IPS-18a (cell line): ENCODE measurements at regions not wholly inside any gene's neighbourhood (a gene's known extent, or its start where the extent isn't known, plus 50 kb on each side); places are given as distances from the start of the nearest gene placed in this dataset.

Experiments
- H3K27ac ChIP-seq: one replicate; pipeline ENCODE4 v1.5.1; 2013; ENCODE audit warnings: low read length
- H3K27me3 ChIP-seq: one replicate; pipeline ENCODE4 v1.6.1; 2013; ENCODE audit warnings: mild to moderate bottlenecking, low read length; ENCODE audit not compliant: control insufficient read depth, insufficient read depth
- H3K36me3 ChIP-seq: one replicate; pipeline ENCODE4 v1.6.1; 2013; ENCODE audit warnings: low read depth, low read length; ENCODE audit not compliant: control insufficient read depth
- H3K4me1 ChIP-seq: one replicate; pipeline ENCODE4 v1.6.1; 2013; ENCODE audit warnings: low read depth, low read length; ENCODE audit not compliant: control insufficient read depth
- H3K4me3 ChIP-seq: one replicate; pipeline ENCODE4 v1.5.1; 2013; ENCODE audit warnings: low read length
- H3K9ac ChIP-seq: one replicate; pipeline ENCODE4 v1.6.1; 2013; ENCODE audit warnings: mild to moderate bottlenecking, low read length, moderate library complexity
- H3K9me3 ChIP-seq: one replicate; pipeline ENCODE4 v1.6.1; 2013; ENCODE audit warnings: low read depth, low read length; ENCODE audit not compliant: control insufficient read depth

DNA sequence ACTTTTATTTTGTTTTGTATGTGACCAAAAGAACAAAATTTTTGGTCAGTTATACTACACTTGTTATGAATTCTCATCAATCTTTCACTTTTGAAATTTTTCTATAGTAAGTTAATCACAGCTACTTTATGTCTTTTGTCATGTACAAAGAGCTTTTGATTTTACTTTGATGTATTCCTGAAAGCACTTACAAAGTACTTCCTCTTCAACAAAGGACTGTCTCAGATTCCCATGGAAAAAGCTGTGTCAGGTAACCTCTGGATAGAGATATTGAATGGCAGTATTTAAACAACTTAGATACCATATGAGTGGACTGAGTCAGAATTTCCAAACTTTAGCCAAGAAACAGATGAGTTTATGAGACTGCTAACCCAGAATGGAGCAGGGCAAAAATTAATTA lies 689.3 kb upstream of the ATXN8OS start:
- H3K9me3 ChIP-seq = no peaks in the 10 kb centered on the region
- no peaks in the 10 kb centered on the region for H3K27me3 ChIP-seq
- no peaks in the 10 kb centered on the region for H3K36me3 ChIP-seq
- no peak overlapping the region for H3K4me3 ChIP-seq
- H3K27ac ChIP-seq = peak overlapping the region; percentile 35
- H3K9ac ChIP-seq = no peak overlapping the region
- peaks cover 16% of the 10 kb centered on the region for H3K4me1 ChIP-seq

DNA sequence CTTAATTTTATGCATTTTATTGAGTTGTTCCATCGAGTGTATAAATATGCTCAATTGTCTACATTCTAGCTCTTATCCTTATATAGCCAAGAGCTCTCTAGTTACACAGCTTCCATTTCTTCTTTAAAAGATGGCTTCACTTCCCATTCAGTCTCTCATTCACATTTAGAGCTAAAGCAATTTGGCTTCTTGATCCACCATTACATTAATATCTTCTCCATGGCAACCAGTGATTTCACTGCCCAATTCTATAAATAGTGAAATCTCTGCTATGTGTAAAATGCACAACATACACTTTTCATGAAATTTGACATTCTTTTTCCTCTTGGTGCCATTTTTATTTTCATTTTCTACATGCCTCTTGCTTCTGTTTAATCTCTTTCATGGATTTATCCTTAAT lies 696.9 kb upstream of the ATXN8OS start:
- Histone ChIP-seq H3K9ac (no peak overlapping the region), H3K27ac (no peak overlapping the region)

DNA sequence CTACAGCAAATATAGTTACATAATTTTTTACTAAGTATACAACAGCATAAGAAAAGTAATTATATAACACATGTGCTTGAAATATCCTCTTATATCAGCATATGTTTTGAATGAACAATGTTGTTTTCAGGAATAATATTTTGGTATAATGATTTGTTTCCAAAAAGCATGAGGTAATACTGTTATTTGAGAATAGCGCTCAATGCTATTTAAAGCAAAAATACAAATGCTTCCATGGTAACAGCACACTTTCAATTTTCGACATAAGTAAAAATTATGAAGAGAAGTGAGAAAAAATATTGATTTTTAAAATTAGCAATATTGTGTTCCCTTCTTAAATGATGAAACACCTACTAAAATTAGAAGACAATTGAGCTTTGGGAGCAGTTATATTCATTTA lies 715.9 kb upstream of the ATXN8OS start:
- Histone ChIP-seq H3K4me3 (no peak overlapping the region), H3K36me3 (no peaks in the 10 kb centered on the region), H3K27me3 (no peaks in the 10 kb centered on the region), H3K4me1 (no peaks in the 10 kb centered on the region), H3K9ac (no peak overlapping the region), H3K9me3 (no peaks in the 10 kb centered on the region), H3K27ac (no peak overlapping the region)

More for the DNA sequence above, 696.9 kb upstream of the ATXN8OS start:
- H3K27me3 ChIP-seq = no peaks in the 10 kb centered on the region
- H3K4me1 ChIP-seq = no peaks in the 10 kb centered on the region
- H3K36me3 ChIP-seq = no peaks in the 10 kb centered on the region
- H3K4me3 ChIP-seq = no peak overlapping the region
- H3K9me3 ChIP-seq = no peaks in the 10 kb centered on the region

DNA sequence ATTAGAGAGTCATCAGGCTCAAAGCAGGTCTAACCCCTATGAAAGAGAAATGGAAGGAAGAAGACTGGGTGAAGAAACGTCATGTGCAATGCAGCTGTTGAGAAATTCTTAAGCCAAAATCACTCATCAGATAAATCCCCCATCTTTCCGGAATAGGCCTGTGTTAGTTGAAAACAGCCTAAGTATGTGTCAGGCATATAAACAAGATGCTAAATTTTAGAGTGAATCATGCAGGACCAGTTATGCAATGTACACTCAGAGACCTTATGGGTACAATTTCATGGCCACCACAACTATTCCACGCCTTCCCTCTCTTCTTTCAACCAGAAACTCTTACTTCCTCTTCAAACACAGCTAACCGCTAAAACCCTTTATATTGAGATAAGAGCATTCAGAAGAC lies 717.7 kb upstream of the ATXN8OS start:
- Histone ChIP-seq H3K36me3 (no peaks in the 10 kb centered on the region), H3K27ac (no peak overlapping the region), H3K9ac (no peak overlapping the region), H3K9me3 (no peaks in the 10 kb centered on the region), H3K27me3 (no peaks in the 10 kb centered on the region), H3K4me3 (no peak overlapping the region), H3K4me1 (no peaks in the 10 kb centered on the region)

DNA sequence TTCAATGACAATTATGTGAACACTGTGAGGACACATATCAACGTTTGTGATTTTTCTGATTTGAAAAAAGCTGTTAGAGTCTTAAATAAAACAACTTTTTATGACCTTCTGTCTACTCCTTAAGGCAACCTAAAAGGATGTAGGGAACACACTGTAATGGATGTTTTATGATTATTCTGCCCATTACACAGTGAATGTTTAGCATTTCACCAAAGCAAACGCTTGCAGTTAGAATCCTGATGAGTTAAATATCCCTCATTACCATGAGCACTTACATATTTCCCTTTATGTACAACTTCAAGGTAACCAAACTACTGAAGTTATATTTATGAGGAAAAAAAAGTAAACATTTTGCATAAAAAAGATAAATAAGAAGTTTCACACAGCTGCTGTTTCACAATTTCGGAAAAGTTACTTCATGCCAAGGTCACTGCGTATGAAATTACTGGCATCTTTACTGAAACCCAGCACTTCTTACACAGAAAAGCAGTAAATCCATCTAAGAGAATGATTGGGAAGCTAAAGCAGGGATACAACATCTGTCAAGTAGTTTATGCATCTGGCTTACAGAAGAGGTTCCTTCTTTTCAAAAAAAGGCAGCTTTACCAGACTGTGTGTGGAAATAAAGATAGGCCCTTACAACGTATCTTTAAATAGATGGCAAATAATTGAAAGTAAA lies 733.7 kb upstream of the ATXN8OS start:
- Histone ChIP-seq H3K9me3 (no peaks in the 10 kb centered on the region), H3K4me3 (no peak overlapping the region), H3K36me3 (no peaks in the 10 kb centered on the region), H3K4me1 (no peaks in the 10 kb centered on the region), H3K27me3 (no peaks in the 10 kb centered on the region), H3K9ac (no peak overlapping the region), H3K27ac (no peak overlapping the region)

DNA sequence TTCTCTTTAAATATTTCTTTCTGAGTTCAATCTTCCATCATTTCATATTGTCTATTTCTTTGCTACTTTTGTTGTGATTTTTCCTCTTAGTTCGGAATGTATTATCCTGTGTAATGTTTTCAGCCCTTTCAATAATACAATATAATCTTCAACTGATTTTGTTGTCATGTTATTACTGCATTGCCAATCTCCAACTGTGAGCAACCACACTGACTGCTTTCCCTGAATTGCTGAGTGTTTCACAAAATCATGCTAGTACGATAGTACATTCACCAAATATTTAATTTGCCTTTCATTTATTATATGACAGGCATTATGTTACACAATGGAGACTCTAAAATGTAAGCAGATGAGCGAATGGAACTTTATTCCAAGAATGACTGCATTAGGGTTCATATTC lies 744.3 kb upstream of the ATXN8OS start:
- Histone ChIP-seq H3K4me3 (no peak overlapping the region), H3K27ac (no peak overlapping the region), H3K36me3 (no peaks in the 10 kb centered on the region), H3K4me1 (no peaks in the 10 kb centered on the region), H3K9ac (no peak overlapping the region), H3K9me3 (no peaks in the 10 kb centered on the region), H3K27me3 (no peaks in the 10 kb centered on the region)

DNA sequence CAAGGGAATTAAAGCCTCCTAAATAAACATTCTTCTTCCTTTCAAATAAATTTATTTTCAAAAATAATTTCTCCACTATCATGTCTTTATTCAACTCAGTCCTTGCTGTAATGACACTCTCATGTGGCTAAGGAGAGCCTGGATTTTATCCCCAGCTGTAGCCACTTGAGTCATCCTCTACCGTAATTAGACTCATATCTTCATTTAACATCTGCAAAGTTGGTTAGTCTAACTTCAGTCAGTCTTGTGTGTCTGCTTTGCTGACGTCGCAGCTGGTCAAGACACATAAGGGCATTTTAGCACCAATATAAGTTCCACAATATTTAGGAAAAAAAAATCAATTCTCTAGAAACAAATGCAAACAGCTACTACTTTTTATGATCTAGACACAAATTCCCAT lies 776.4 kb upstream of the ATXN8OS start:
- no peak overlapping the region for H3K4me3 ChIP-seq
- H3K9me3 ChIP-seq = no peaks in the 10 kb centered on the region
- no peaks in the 10 kb centered on the region for H3K27me3 ChIP-seq
- no peaks in the 10 kb centered on the region for H3K4me1 ChIP-seq
- no peak overlapping the region for H3K9ac ChIP-seq
- no peak overlapping the region for H3K27ac ChIP-seq
- H3K36me3 ChIP-seq = no peaks in the 10 kb centered on the region

DNA sequence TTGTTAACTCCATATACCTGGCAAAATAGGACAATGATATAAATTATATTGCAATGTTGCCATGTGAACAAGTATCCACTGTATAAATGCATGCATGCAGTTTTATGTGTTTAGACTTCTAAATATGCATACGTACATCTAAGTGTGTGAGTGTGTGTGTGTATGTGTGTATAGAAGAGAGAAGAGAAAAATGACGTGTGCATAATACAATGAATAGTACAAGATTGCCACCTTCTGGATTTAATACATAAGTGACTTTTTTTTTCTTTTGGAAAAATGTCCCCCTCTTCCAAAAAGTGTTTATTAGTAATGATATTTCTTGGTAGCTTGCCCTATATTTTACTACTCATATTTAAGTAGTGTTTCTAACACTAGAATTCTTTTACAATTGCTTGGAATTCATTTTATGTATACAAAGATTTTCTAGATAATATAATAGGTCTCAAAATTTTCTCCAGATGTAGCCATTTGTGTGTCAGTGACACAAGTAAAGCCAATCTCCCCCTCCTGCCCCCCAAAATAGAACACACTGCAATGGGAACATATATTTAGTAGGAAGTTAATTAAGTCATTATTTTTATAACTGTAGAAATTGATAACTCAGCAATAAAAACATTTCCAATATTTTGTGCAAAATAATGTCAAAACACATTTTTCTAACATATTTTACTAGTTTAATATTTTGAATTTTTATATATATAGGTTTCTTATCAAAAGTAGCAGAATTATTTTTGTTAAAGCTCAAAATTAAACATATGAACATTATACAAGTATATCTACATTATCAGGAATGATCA lies 783.3 kb upstream of the ATXN8OS start:
- Histone ChIP-seq H3K9ac (no peak overlapping the region), H3K4me3 (no peak overlapping the region), H3K36me3 (no peaks in the 10 kb centered on the region), H3K27me3 (no peaks in the 10 kb centered on the region), H3K9me3 (no peaks in the 10 kb centered on the region), H3K27ac (no peak overlapping the region), H3K4me1 (no peaks in the 10 kb centered on the region)

DNA sequence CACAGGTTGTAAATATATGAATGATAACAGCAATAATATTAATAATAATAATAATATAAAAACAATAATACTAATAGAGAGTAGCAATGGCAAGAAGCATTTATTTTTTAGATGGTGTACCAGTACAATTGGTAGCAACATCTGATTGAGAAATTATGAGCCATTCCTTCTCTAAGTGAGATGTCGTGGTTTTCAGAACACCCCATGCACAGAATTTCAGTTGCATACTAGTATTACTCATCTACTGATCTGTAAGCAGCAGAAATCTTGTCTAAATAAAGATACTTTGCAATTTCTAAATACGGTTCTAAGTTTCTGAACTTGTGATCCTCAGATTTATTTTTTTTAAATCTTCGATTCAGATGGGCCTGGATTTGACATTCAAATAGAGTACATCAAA lies 788.0 kb upstream of the ATXN8OS start:
- no peaks in the 10 kb centered on the region for H3K36me3 ChIP-seq
- no peak overlapping the region for H3K27ac ChIP-seq
- H3K27me3 ChIP-seq = no peaks in the 10 kb centered on the region

DNA sequence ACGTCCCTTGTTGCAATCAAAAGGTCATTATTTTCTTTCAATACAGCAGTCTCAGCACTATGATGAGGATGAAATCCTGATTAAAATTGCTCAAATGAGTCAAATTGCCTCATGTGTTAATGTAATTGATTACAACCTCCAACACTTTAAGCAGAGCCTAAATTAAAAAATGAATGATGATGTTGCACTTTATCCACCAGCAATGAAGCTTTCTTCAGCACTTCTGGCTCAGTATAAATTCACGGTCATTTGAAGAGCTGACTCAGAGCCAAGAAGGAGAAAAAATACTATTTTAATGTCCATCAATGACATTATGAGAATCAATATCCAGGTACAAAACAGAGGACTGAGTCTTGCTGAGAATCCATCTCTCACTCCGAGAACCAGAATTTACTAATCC lies 792.6 kb upstream of the ATXN8OS start:
- Histone ChIP-seq H3K9ac (no peak overlapping the region), H3K4me1 (no peaks in the 10 kb centered on the region), H3K27ac (no peak overlapping the region)

More for the DNA sequence above, 788.0 kb upstream of the ATXN8OS start:
- no peak overlapping the region for H3K4me3 ChIP-seq
- no peak overlapping the region for H3K9ac ChIP-seq
- no peaks in the 10 kb centered on the region for H3K4me1 ChIP-seq
- H3K9me3 ChIP-seq = no peaks in the 10 kb centered on the region

DNA sequence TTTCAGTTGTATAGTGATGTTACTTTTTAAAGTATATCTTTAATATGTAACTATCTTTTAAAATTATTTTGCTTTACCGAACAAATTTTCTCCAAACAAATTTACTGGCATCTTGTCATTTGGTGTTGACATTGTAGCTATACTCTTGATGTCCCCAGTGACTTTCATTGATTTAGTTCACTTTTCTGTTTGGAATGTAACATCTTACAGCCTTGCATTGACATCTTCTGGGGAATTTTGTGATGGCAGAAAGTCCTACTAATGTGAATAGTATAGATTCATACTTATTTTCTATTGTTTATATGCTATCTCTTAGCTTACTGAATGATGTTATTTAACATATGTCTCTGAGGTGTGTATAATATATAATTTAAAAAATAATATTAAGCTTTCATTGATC lies 800.9 kb upstream of the ATXN8OS start:
- H3K4me1 ChIP-seq = no peaks in the 10 kb centered on the region
- H3K9ac ChIP-seq = no peak overlapping the region
- H3K27me3 ChIP-seq = no peaks in the 10 kb centered on the region
- H3K27ac ChIP-seq = no peak overlapping the region
- H3K4me3 ChIP-seq = no peak overlapping the region
- no peaks in the 10 kb centered on the region for H3K9me3 ChIP-seq
- H3K36me3 ChIP-seq = no peaks in the 10 kb centered on the region

More for the DNA sequence above, 792.6 kb upstream of the ATXN8OS start:
- no peaks in the 10 kb centered on the region for H3K27me3 ChIP-seq
- no peaks in the 10 kb centered on the region for H3K36me3 ChIP-seq
- no peak overlapping the region for H3K4me3 ChIP-seq
- H3K9me3 ChIP-seq = no peaks in the 10 kb centered on the region

DNA sequence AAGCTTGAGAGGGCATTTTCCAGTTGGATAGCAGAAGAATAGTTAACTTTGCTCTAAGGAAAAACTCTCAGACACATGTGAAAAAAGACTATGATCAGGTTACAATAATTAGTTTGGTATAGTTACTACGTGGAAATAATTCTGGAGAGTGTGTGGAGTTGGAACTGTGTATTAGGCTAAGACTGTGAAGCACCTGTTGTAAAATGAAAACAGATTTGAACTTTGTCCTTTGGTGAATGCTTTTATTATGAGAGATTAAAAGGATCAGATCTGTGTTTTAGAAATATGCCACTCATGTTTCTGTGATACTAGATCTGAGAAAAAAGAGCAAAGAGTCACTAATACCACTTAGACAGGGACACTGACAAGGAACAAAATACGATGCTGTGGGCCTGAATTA lies 807.5 kb upstream of the ATXN8OS start:
- Histone ChIP-seq H3K9me3 (no peaks in the 10 kb centered on the region), H3K27me3 (no peaks in the 10 kb centered on the region), H3K36me3 (no peaks in the 10 kb centered on the region), H3K4me3 (no peak overlapping the region), H3K9ac (no peak overlapping the region), H3K4me1 (peaks cover 3% of the 10 kb centered on the region), H3K27ac (no peak overlapping the region)
